Hepatocyte (in vitro differentiated cells): ENCODE measurements at regions not wholly inside any gene's neighbourhood (a gene's known extent, or its start where the extent isn't known, plus 50 kb on each side); places are given as distances from the start of the nearest gene placed in this dataset.

ENCODE experiments used
- DNase-seq: peaks from one replicate; pipeline ENCODE4 v3.0.0-alpha.2; 2016; ENCODE audit warnings: low spot score
- H2AFZ ChIP-seq: fragments of 200-600 bp; sonication (generic); 2 replicates; pipeline ENCODE4 v1.6.0; 2016; ENCODE audit warnings: antibody characterized with exemption, mild to moderate bottlenecking
- H3K27ac ChIP-seq: fragments of 200-600 bp; sonication (generic); 2 replicates; pipeline ENCODE4 v1.5.1; 2016; ENCODE audit warnings: mild to moderate bottlenecking
- H3K27me3 ChIP-seq: fragments of 200-600 bp; sonication (generic); 2 replicates; pipeline ENCODE4 v1.6.1; 2016
- H3K36me3 ChIP-seq: fragments of 200-600 bp; sonication (generic); replicated peaks from 2 replicates; pipeline ENCODE4 v1.5.1; 2016; ENCODE audit warnings: low read depth; ENCODE audit not compliant: insufficient read depth
- H3K4me1 ChIP-seq: fragments of 200-600 bp; sonication (generic); 2 replicates; pipeline ENCODE4 v1.5.1; 2016; ENCODE audit warnings: mild to moderate bottlenecking, moderate library complexity; ENCODE audit not compliant: insufficient read depth
- H3K4me2 ChIP-seq: fragments of 200-600 bp; sonication (generic); 2 replicates; pipeline ENCODE4 v1.6.0; 2016
- H3K4me3 ChIP-seq: fragments of 200-600 bp; sonication (generic); 2 replicates; pipeline ENCODE4 v1.5.1; 2016; ENCODE audit warnings: mild to moderate bottlenecking
- H3K79me2 ChIP-seq: fragments of 200-600 bp; sonication (generic); 2 replicates; pipeline ENCODE4 v1.6.0; 2017; ENCODE audit warnings: mild to moderate bottlenecking
- H3K9me2 ChIP-seq: fragments of 200-600 bp; sonication (generic); replicated peaks from 2 replicates; pipeline ENCODE4 v1.6.0; 2017; ENCODE audit warnings: mild to moderate bottlenecking; ENCODE audit not compliant: insufficient read depth
- H3K9me3 ChIP-seq: fragments of 200-600 bp; sonication (generic); 2 replicates; pipeline ENCODE4 v1.5.1; 2016; ENCODE audit warnings: low read depth, mild to moderate bottlenecking
- H4K20me1 ChIP-seq: fragments of 200-600 bp; sonication (generic); 2 replicates; pipeline ENCODE4 v1.6.0; 2016; ENCODE audit warnings: mild to moderate bottlenecking; ENCODE audit not compliant: insufficient read depth, poor library complexity, severe bottlenecking
- CTCF ChIP-seq: fragments of 200-600 bp; sonication (generic); IDR thresholded peaks from 2 replicates; pipeline ENCODE4 v1.5.1; 2016; ENCODE audit warnings: antibody characterized with exemption, mild to moderate bottlenecking; ENCODE audit not compliant: poor library complexity
- EZH2 ChIP-seq: fragments of 200-600 bp; sonication (generic); IDR thresholded peaks from 2 replicates; pipeline ENCODE4 v1.6.1; 2016; ENCODE audit warnings: antibody characterized with exemption, mild to moderate bottlenecking, borderline replicate concordance
- EZH2phosphoT487 ChIP-seq: fragments of 200-600 bp; sonication (generic); IDR thresholded peaks from one replicate; pipeline ENCODE4 v1.6.1; 2018; ENCODE audit warnings: antibody characterized with exemption, mild to moderate bottlenecking, low read depth, moderate library complexity; ENCODE audit not compliant: unreplicated experiment, severe bottlenecking
- WGBS: methylation state at CpG from one replicate; pipeline ENCODE4 v1.1.6; 2016; ENCODE audit warnings: low lambda C conversion rate; ENCODE audit errors: missing lambda C conversion rate; 5-methylcytosine and 5-hydroxymethylcytosine counted together

GRCh38 chrX:44096666-44097065 is 123.5 kb upstream of the NDP start:
- Histone ChIP-seq H3K27me3 (no peaks in the 10 kb centered on the region), H3K9me2 (no peaks in the 10 kb centered on the region), H3K27ac (no peak overlapping the region), H3K4me3 (no peak overlapping the region), H3K9me3 (no peaks in the 10 kb centered on the region), H3K4me2 (no peak overlapping the region), H4K20me1 (no peaks in the 10 kb centered on the region), H3K79me2 (no peaks in the 10 kb centered on the region), H3K36me3 (no peaks in the 10 kb centered on the region), H2AFZ (no peak overlapping the region), H3K4me1 (no peaks in the 10 kb centered on the region)
- DNase-seq, result no peak
- TF ChIP-seq EZH2phosphoT487, result no peak
- no peak for TF ChIP-seq CTCF
- no peak for TF ChIP-seq EZH2
- WGBS, result 100% methylated on average over 1 of the region's 1 CpG

GRCh38 chrX:44094821-44095530 is 121.8 kb upstream of the NDP start:
- Histone ChIP-seq H4K20me1 (no peaks in the 10 kb centered on the region), H3K27ac (no peak overlapping the region), H3K4me3 (no peak overlapping the region), H3K79me2 (no peaks in the 10 kb centered on the region), H3K9me3 (no peaks in the 10 kb centered on the region), H3K36me3 (no peaks in the 10 kb centered on the region), H2AFZ (no peak overlapping the region), H3K4me1 (no peaks in the 10 kb centered on the region), H3K27me3 (no peaks in the 10 kb centered on the region), H3K4me2 (no peak overlapping the region), H3K9me2 (no peaks in the 10 kb centered on the region)
- DNase-seq, result no peak
- no peak for TF ChIP-seq EZH2phosphoT487
- 73% methylated on average over 8 of the region's 8 CpGs for WGBS

- Histone ChIP-seq H3K4me1 (no peaks in the 10 kb centered on the region), H3K4me3 (no peak overlapping the region), H3K27me3 (no peaks in the 10 kb centered on the region), H3K79me2 (no peaks in the 10 kb centered on the region), H3K9me2 (no peaks in the 10 kb centered on the region), H3K9me3 (no peaks in the 10 kb centered on the region), H3K36me3 (no peaks in the 10 kb centered on the region), H3K27ac (no peak overlapping the region), H4K20me1 (no peaks in the 10 kb centered on the region), H2AFZ (no peak overlapping the region), H3K4me2 (no peak overlapping the region)
- no peak for TF ChIP-seq EZH2
- no peak for TF ChIP-seq CTCF
- TF ChIP-seq EZH2phosphoT487, result no peak
- DNase-seq, result no peak
- WGBS, result 67% methylated on average over 3 of the region's 3 CpGs
Measured at GRCh38 chrX:44093431-44093830, 120.2 kb upstream of the NDP start.

GRCh38 chrX:44092778-44093177 is 119.6 kb upstream of the NDP start:
- TF ChIP-seq CTCF, result no peak
- no peak for TF ChIP-seq EZH2
- no peak for TF ChIP-seq EZH2phosphoT487
- Histone ChIP-seq H3K79me2 (no peaks in the 10 kb centered on the region), H4K20me1 (no peaks in the 10 kb centered on the region), H3K36me3 (no peaks in the 10 kb centered on the region), H3K4me1 (no peaks in the 10 kb centered on the region), H3K27ac (peak overlapping the region; percentile 51), H2AFZ (no peak overlapping the region), H3K9me2 (no peaks in the 10 kb centered on the region), H3K27me3 (no peaks in the 10 kb centered on the region), H3K4me2 (no peak overlapping the region), H3K9me3 (no peaks in the 10 kb centered on the region), H3K4me3 (no peak overlapping the region)
- no peak for DNase-seq
- WGBS, result 40% methylated on average over 2 of the region's 2 CpGs
